HG03457 (cell line): ENCODE measurements at regions not wholly inside any gene's neighbourhood (a gene's known extent, or its start where the extent isn't known, plus 50 kb on each side); places are given as distances from the start of the nearest gene placed in this dataset.
"Not testable (repeated sequence)": the region's sequence is repeated elsewhere in the genome, so short reads cannot be mapped to it uniquely, and the experiment has no call there.

ENCODE experiments used
- ATAC-seq: cut with Tn5 transposase; IDR thresholded peaks from one replicate; pipeline ENCODE4 v1.9.1; 2021; ENCODE audit warnings: moderate number of reproducible peaks; ENCODE audit not compliant: unreplicated experiment

DNA sequence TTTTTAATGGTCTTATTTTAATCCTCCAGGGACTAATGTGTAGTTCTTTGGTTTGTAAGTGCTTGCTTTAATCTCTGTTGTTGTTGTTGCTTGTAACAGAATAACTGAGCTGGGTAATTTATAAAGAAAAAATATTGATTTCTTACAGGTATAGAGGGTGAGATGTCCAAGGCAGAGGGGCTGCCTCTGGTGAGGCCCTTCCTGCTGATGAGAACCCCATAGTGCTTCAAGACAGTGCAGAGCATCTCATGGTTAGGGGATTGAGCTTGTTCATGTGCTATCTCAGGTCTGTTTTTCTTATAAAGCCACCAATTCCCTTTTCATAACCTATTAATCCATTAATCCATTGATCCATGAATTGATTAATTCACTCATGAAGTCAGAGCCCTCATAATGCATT is 516.3 kb upstream of the KCND2 start:
- ATAC-seq = no peak

DNA sequence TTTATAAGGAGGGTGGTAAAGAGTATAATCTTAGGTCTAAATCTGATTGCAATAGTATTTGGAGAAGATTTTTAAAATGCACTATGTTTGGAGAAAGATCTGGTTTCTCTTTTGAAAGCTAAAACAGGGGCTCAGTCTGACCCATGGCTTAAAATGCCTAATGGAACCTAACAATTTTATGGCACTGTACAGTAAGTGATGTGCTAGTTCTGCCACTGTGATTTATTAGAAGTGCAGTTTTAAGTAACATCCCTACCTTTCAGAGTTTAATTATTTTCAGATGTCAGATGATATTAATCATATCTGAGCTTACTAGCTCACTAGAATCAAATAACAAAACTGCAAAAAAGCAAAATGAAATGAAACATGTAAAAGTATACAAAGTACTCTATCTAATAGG is 514.7 kb upstream of the KCND2 start:
- no peak for ATAC-seq

DNA sequence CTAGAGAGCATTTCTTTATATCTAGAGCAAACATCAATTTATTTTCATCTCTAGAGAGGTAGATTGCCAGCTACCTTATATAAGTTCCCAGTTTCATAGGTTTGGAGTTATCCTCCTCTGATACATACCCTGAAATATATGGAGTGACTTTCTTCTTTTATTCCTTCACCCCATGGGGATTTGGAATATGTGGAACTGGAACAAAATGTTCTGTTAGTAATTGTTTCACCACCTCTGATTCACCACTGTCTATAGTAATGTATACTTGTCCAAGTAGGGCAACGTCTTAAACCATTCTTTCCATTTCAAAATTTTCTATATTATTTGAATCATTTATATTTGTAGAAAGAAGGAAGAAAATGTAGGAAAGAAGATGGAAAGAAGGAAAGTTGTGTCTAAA is 511.2 kb upstream of the KCND2 start:
- ATAC-seq = no peak

DNA sequence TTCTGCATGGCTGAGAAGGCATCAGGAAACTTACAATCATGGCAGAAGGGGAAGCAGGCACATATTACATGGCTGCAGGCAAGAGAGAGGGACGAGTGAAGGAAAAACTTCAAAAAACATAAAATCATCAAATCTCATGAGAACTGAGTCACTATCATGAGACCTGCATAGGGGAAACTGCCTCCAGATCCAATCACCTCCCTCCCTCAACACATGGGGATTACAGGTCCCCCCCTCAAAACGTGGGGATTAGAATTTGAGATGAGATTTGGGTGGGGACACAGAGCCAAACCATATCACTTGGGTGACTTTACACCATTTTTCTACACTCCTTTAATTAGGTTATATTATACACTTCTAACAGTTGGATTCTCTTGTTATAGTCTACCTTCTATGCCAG is 490.7 kb upstream of the KCND2 start:
- ATAC-seq = no peak

DNA sequence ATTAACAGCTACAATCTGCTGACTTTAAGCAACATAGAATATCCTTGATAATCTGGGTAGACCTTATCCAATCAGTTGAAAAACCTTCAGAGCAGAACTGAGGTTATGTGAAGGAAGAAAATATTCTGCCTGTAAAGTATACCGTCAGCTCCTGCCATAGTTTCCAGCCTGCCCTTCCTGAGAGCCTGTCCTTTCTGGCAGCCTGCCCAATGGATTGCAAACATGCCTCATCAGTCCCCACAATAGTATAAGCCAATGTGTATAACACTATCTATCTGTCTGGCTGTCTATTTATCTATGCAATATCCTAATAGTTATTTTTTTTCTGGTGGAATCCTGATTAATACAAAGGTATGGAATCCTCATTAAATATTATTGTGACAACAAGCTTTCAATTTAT is 489.2 kb upstream of the KCND2 start:
- no peak for ATAC-seq

DNA sequence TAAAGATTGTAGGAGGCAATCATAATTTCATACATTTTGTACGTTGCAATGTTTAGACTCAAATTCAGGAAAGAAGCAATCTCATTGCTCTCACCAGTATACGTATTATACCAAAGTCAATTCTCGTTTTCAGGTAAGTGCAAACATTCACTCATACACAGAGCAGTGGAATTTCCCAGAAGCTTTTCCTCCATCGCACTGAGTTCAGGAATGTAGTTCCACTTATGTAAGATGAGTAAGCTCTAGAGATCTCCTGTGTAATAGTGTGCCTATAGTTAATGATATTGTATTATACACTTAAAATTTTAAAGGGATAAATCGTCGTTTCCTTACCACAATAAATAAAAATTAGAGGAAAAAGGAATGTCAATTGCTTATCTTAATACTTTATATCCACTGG is 470.8 kb upstream of the KCND2 start:
- ATAC-seq = no peak

DNA sequence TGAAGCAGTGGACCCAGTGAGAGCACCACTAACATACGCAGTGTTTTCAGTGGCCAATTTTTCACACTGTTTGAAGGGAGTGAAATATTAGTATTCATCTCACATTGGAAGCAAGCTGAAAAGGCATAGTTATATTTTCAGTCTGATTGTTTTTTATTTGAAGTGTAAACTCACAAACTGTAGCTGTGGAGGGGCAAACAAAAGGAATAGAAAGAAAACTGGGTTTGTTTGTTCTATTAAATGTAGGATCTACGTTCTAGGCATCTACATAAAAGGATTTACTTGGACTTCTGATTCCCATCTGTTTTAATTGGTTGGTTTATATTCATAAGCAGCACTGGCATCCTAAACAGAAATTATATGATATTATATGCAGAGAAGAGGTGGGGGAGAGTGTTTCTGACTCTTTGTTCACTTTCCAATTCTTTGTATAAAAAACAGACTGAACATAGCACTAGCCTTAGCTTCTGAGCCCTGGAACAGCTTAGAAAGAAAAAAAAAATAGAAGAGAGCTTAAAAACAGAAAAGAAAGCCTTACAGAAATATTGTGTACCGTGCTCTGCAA is 447.8 kb upstream of the KCND2 start:
- ATAC-seq = no peak

DNA sequence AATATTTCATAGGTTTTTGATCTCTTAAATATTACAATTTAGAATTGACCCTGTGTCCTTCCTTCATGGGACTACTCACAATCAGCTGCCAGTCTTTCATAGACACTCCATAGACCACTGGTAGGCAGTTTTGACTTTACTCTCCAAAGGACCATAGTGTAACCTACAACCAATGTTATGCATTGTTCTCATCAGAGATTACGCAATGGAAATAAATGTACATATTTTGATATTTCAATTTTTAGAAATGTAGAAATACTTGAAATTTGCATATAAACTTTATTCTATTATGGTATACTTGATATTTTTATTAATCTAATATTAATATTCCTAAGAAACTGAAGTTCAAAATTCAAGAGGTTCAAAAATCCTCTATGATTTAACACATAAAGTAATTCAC is 446.4 kb upstream of the KCND2 start:
- ATAC-seq = no peak

DNA sequence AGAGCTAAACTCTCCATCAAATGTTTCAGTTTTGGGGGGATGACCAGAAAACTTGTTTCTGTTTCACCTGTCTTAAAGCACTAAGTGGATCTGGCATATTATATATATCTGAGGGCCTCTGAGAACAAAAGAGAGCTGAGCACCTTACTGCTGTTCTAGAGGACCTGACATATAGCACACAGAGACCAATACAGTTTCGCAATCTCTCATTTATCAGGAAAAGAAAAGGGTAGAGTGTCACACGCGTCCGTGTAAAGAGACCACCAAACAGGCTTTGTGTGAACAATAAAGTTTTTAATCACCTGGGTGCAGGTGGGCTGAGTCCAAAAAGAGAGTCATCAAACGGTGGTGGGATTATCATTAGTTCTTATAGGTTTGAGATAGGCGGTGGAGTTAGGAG is 434.5 kb upstream of the KCND2 start:
- ATAC-seq = no peak

DNA sequence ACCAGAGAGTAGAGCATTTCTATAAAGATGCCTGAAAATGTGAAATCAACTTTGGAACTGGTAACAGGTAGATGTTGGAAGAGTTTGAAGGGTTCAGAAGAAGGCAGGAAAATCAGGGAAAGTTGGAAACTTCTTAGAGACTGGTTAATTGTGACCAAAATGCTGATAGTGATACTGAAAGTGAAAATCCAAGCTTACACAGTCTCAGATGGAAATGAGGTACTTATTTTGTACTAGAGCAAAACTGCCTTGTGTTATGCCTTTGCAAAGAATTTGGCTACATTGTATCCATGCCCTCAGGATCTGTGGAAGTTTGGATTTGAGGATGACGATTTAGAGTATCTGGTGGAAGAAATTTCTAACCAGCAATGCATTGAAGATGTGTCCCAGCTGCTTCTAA is 430.6 kb upstream of the KCND2 start:
- no peak for ATAC-seq

DNA sequence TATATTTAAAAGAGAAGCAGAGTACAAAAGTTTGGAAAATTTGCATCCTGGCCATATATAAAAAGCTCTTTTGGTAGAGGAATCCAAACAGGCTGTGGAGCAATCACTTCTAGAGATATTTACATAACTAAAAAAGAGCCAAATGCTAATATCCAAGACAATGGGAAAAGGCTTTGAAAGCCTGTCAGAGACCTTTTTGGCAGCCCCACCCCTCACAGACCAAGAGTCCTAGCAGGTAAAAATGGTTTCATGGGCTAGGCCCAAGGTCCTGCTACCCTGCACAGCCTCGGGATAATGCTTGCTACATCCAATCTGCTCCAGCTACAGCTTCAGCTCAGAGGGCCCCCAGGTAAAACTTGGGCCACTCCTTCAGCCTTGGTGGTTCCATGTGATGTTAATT is 430.2 kb upstream of the KCND2 start:
- ATAC-seq = no peak

DNA sequence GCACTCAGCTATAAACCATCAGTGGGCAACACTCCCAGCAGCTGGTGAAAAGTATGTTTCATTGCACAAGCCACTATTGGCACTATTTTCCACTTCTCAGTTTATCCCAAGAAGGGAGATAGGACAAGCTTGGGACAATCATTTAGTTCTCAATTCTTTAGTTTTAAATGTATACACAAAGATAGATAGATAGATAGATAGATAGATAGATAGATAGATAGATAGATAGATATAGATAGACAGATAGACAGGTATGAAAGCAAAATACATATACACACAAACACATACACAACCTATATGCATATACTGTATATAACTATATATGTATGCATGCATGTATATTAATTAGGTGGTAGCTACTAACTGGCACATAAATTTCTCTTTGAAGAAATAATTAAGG is 411.6 kb upstream of the KCND2 start:
- no peak for ATAC-seq

DNA sequence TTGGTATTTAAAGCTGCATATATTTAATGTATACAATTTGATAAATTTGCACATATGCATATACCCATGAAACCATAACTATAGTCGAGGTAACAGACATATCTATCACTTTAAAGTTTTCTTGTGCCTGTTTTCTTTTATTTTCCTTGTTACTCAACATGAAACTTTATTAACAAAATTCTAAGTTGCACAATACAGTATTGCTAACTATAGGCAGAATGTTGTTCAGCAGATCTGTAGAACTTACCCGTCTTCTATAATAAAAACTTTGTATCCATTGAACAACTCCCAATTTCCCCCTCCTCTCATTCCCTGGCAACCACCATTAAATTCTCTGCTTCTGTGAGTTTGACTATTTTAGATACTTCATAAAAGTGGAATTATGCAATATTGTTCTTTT is 404.6 kb upstream of the KCND2 start:
- ATAC-seq = no peak

DNA sequence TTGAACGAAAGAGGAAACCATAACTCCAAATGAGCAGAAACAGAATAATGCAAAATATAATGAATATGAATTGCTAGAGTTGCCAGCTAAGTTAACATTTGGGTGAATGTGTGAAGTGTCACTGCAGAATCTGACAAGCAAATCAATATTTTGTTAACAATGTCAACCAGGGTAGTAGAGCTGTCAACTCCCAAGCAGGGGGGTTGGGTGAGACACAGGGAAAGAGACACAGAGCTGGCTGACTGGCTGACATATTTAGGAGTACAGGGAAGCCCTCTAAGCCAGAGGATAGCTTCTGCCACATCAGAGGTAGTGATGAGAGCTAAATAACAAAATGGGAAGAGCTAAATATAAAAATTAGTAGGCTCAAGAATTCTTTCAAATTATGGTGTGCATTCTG is 393.1 kb upstream of the KCND2 start:
- ATAC-seq = no peak

DNA sequence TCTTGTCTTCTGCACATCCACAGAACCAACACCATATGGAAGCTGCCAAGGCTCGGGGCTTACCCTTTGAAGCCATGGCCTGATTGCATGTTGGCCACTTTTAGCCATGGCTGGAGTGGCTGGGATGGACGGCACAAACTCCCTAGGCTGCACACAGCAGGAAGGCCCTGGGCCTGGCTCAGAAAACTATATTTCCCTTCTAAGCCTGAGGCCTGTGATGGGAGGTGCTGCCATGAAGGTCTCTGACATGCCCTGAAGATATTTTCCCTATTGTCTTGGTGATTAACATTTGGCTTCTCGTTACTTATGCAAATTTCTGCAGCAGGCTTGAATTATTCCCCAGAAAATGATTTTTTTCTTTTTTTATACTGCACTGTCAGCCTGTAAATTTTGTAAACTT is 387.0 kb upstream of the KCND2 start:
- no peak for ATAC-seq

DNA sequence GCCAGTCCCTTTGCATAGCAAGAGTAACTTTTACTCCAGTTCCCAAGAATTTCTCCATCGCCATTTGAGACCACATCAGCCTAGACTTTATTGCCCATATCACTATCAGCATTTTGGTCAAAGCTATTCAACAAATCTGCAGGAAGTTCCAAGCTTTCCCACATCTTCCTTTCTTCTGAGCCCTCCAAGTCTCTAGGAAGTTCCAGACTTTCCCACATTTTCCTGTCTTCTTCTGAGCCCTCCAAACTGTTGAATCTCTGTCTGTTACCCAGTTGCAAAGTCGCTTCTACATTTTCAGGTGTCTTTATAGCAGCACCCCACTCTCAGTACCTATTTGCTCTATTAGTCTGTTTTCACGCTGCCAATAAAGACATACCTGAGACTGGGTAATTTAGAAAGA is 386.4 kb upstream of the KCND2 start:
- not testable (repeated sequence) for ATAC-seq

DNA sequence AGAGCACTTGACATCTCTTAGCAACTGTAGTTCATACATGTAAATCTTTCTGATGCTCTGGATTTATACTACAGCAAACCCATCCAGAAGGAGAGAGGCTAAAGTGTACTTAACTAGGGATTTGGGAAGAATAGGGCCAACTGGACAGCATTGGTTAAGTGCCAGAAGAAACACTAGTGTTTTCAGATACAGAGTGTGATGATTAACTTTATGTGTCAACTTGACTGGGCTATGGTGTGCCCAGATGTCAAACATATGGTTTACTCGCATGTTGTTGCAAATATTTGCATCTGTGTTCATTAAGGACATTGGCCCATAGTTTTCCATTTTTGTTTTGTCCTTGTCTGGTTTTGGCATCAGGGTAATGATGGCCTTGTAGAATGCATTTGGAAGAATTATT is 384.7 kb upstream of the KCND2 start:
- no peak for ATAC-seq

DNA sequence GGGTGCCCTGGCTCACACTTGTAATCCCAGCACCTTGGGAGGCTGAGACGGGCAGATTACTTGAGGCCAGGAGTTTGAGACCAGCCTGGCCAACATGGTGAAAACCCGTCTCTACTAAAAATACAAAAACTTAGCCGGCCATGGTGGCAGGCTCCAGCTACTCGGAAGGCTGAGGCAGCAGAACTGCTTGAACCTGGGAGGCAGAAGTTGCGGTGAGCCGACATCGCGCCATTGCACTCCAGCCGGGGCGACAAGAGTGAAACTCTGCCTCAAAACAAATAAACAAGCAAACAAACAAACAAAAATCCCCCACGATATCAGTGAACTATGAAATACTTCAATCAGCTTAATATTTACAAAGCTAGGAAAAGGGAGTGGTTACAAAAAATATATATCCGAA is 382.3 kb upstream of the KCND2 start:
- no peak for ATAC-seq

DNA sequence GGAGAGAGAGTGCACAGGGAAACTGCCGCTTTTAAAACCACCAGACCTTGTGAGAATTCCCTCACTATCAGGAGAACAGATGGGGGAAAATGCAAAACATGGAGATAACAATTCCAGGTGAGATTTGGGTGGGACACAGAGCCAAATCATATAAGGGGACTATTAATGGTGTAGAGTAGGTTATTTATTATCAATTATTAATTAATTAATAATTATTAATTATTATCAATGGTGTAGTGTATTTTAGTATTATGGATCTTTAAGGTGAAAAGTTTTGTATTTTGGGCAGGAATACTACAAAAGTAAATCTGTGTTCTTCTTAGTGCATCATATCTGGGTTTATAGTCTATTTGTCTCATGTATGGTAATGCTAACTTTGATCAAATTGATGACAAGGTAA is 377.7 kb upstream of the KCND2 start:
- no peak for ATAC-seq

DNA sequence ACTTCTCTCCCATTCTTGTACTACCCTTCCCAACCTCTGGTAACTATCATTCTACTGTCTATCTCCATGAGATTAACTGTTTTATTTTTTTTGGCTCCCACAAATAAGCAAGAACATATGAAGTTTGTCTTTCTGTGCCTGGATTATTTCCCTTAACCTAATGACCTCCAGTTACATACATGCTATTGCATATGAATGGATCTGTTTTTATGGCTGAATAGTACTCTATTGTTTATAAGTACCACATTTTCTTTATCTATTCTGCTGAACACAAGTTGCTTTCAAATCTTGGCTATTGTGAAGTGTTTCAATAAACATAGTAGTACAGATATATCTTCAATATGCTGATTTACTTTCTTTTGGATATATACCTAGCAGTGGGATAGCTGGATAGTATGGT is 376.6 kb upstream of the KCND2 start:
- ATAC-seq = no peak

DNA sequence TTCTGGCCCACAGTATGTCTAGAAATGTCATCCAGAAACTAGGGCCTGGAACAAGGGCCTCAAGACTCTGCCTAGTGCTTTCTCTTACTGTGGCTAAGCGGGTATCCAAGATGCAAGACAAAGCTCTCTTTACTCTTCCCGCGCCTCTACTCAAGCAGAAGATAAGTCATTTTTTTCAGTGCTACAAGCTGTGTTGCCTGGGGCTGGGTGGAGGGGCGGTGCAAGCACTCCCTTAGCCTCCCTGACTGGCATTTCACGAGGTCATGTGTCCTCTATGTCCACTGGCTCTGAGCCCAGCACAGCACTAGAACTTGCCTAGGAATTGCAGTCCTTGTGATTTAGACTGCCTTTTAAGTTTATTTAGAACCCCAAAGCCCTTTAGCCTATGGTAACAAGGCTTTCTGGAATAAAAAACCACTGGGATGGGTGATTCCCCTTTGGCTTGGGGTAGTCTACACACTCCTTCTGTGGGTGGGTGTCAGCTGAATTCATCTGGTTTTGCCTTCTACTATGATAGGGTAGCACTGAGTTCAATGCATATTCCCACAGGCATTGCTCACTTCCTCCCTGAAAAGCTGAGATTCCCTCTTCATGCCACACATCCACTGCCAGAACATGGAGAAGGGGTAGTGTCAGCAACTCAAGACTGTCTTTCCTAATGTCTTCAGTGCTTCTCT is 371.8 kb upstream of the KCND2 start:
- ATAC-seq = no peak

DNA sequence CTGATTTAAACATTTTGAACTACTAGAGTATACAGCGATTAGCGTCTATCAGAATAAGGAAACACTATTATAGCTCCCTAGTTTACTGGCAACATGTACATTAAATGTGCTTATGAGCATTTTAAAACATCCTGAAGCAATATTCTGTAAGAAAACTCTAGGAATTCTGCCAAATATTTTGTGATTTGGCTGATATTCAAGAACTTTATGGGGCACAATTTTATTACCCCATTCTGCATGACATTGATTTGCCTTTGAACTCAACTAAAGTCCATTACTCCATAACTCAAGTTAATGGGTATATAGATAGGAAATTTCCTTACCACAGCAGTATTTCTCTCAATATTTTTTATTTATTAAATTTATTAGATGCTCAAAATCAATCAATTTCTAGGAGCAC is 369.9 kb upstream of the KCND2 start:
- ATAC-seq = no peak

DNA sequence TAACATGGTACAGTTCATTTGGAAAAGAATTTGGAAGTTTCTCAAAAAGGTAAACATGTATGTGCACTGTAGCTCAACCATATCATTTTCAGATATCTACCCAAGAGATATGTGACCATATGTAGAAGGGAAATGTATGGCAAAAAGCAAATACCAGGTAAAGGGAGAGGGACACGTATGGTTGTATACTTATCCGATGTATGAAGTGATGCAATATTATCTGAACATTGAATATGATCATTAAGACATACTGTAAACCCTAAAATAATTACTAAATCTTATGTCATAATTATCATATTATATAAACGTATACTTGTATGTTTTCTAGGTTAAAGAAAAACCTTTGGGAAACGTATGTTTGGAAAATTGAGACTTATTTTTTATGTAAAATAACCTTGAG is 367.5 kb upstream of the KCND2 start:
- no peak for ATAC-seq
